ENCODE measurements at regions not wholly inside any gene's neighbourhood (a gene's known extent, or its start where the extent isn't known, plus 50 kb on each side); places are given as distances from the start of the nearest gene placed in this dataset.

DNA sequence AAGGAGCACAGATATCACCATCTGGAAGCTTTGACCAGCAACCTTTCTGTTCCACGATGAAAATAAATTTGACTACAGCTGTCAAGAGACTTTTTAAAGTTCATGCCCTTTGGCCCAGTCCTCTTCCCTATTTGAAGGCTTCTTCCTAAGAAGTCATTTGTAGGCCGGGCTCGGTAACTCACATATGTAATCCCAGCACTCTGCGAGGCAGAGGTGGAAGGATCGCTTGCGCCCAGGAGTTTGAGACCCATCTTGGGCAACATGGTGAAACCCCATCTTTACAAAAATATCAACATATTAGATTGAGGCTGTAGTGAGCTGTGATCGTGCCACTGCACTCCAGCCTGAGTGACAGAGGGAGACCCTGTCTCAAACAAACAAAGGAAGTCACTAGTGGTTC is 58.3 kb upstream of the IFFO2 start:
- no peaks in the 10 kb centered on the region for H3K9me3 ChIP-seq
- H3K27ac ChIP-seq = peak overlapping the region in 1 of 3 donors; percentile 94
- no peaks in the 10 kb centered on the region for H3K27me3 ChIP-seq
- ATAC-seq (no peak), DNase-seq (no peak)
- peaks cover 0 to 52% (median 22%) of the 10 kb centered on the region in 4 donors for H3K4me1 ChIP-seq
- intact Hi-C loops (cut with DNase I) = loop anchor here (5.0 to 10.0 kb wide), 2 partner anchors 53 to 60 kb away; no protein-coding TSS in a partner anchor
- TF ChIP-seq POLR2A (IDR thresholded peaks at IDR 0.05) = no peak
- TF ChIP-seq, protein P1, sequence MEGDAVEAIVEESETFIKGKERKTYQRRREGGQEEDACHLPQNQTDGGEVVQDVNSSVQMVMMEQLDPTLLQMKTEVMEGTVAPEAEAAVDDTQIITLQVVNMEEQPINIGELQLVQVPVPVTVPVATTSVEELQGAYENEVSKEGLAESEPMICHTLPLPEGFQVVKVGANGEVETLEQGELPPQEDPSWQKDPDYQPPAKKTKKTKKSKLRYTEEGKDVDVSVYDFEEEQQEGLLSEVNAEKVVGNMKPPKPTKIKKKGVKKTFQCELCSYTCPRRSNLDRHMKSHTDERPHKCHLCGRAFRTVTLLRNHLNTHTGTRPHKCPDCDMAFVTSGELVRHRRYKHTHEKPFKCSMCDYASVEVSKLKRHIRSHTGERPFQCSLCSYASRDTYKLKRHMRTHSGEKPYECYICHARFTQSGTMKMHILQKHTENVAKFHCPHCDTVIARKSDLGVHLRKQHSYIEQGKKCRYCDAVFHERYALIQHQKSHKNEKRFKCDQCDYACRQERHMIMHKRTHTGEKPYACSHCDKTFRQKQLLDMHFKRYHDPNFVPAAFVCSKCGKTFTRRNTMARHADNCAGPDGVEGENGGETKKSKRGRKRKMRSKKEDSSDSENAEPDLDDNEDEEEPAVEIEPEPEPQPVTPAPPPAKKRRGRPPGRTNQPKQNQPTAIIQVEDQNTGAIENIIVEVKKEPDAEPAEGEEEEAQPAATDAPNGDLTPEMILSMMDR (IDR thresholded peaks at IDR 0.05) = no peak
- H3K4me3 ChIP-seq = no peak overlapping the region
- H3K36me3 ChIP-seq = no peaks in the 10 kb centered on the region
- WGBS (ENCODE audit: insufficient coverage, low coverage, low lambda C conversion rate, missing lambda C conversion rate) = 73% methylated on average over 1 of the region's 7 CpGs

GRCh38 chr1:19013826-19014548 is 57.5 kb upstream of the IFFO2 start:
- peak overlapping the region; percentile 44 to 94 (median 78) for H3K27ac ChIP-seq
- H3K36me3 ChIP-seq = no peaks in the 10 kb centered on the region
- no peak overlapping the region for H3K4me3 ChIP-seq
- H3K27me3 ChIP-seq = no peaks in the 10 kb centered on the region
- H3K9me3 ChIP-seq = no peaks in the 10 kb centered on the region
- ATAC-seq (peak; percentile 54 to 76 (median 70)), DNase-seq (peak; percentile 58 to 91 (median 76))
- TF ChIP-seq, protein P1 (IDR thresholded peaks at IDR 0.05) = no peak
- no peak for TF ChIP-seq POLR2A (IDR thresholded peaks at IDR 0.05)
- WGBS (ENCODE audit: insufficient coverage, low coverage, low lambda C conversion rate, missing lambda C conversion rate) = 51% methylated on average over 13 of the region's 16 CpGs
- H3K4me1 ChIP-seq = peaks cover 0 to 59% (median 24%) of the 10 kb centered on the region in 4 donors
- intact Hi-C loops (cut with DNase I) = loop anchor here (5.0 to 10.0 kb wide), 2 partner anchors 53 to 61 kb away; no protein-coding TSS in a partner anchor

DNA sequence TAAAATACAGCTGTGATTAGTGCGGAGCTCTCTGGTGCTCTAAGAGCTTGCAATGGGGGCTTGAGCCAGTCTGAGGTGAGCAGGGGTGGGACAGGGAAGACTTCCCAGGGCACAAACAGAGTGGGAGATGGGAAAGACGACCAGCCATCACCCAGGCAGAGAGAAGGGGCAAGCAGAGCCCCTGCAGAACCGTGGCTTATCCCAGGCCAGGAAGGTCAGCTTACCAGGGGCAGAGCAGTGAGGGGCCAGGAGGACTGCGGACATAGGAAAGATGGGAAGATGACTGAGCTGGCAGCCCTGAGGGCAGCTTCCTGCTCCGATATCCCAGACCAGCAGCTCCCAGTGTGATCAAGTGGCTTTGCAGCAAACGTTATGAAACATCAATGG is 55.4 kb upstream of the IFFO2 start:
- no peak overlapping the region for H3K4me3 ChIP-seq
- no peaks in the 10 kb centered on the region for H3K9me3 ChIP-seq
- DNase-seq = no peak
- peak overlapping the region; percentile 44 to 94 (median 78) for H3K27ac ChIP-seq
- H3K27me3 ChIP-seq = no peaks in the 10 kb centered on the region
- 55% methylated on average over 6 of the region's 6 CpGs for WGBS (ENCODE audit: insufficient coverage, low coverage, low lambda C conversion rate, missing lambda C conversion rate)
- H3K36me3 ChIP-seq = no peaks in the 10 kb centered on the region
- TF ChIP-seq POLR2A (IDR thresholded peaks at IDR 0.05) = no peak
- TF ChIP-seq, protein P1 (IDR thresholded peaks at IDR 0.05) = no peak
- intact Hi-C loops (cut with DNase I) = loop anchor here (5.0 to 10.0 kb wide), 2 partner anchors 55 to 63 kb away; no protein-coding TSS in a partner anchor
- peaks cover 0 to 70% (median 28%) of the 10 kb centered on the region in 4 donors for H3K4me1 ChIP-seq
- no peak for ATAC-seq

DNA sequence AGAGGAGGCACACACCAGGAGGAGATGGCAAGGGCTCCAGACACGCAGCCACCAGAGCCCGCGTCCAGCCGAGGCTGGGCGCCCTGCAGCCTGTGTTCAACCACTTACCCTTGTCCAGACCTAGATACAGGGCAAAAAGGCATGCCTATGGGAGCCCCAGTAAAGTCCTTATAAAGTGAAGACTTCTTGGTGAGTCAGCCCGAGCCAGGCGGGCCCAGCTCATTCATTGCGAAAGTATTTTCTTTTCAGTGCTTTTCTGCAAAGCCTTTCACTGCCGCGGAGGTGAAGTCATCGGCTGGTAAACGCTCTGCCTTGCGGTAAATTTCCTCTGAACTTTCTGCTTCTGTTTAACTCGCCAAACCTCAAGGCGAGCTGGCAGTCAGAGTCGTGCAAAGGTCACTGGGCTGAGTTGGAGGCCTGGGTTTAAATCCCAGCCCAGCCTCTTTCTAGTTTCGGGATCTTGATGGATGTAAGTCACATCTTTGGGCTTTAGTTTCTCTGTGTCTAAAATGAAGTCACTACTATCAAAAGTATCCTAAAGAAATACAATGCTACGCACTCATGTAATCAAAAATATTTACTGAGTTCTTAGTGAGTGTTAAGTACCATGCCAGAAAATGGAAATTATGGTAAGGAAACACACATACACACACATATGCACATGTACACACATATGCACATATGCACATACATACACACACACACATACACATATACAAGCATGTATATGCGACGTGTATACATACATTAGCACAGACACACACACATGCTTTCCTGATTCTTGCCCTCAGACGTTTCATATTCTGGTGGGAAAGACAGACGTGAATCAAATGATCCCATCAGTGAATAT is 54.7 kb upstream of the IFFO2 start:
- peak; percentile 81 to 87 (median 84) for DNase-seq
- TF ChIP-seq, protein P1 (IDR thresholded peaks at IDR 0.05) = no peak
- TF ChIP-seq POLR2A (IDR thresholded peaks at IDR 0.05) = peak; percentile 9
- peak overlapping the region; percentile 78 to 94 (median 87) for H3K27ac ChIP-seq
- peak overlapping the region in 2 of 3 donors; percentile 18 to 31 for H3K4me3 ChIP-seq
- ATAC-seq = peak; percentile 55 to 68 (median 60)
- 17% methylated on average over 20 of the region's 22 CpGs for WGBS (ENCODE audit: insufficient coverage, low coverage, low lambda C conversion rate, missing lambda C conversion rate)
- intact Hi-C loops (cut with DNase I) = loop anchor here (5.0 to 10.0 kb wide), 2 partner anchors 56 to 64 kb away; no protein-coding TSS in a partner anchor
- H3K4me1 ChIP-seq = peaks cover 0 to 77% (median 31%) of the 10 kb centered on the region in 4 donors
- no peaks in the 10 kb centered on the region for H3K36me3 ChIP-seq
- H3K27me3 ChIP-seq = no peaks in the 10 kb centered on the region
- H3K9me3 ChIP-seq = no peaks in the 10 kb centered on the region
